Kidney (tissue), 13 donors: ENCODE measurements at regions not wholly inside any gene's neighbourhood (a gene's known extent, or its start where the extent isn't known, plus 50 kb on each side); places are given as distances from the start of the nearest gene placed in this dataset.

Experiments
- DNase-seq, 5 donors: peaks; one replicate each; pipeline ENCODE4 v3.0.0-alpha.2; 2013 to 2020
- FAIRE-seq: peaks from 2 replicates; lab custom pipeline; 2012; peaks lifted over from hg19 to GRCh38; lab: Jason Lieb, UNC
- H3K27ac ChIP-seq, 2 donors: one replicate each; pipeline ENCODE4 v1.7.0; 2013; ENCODE audit warnings: low read depth in 2 of 2, low read length in 2 of 2, inconsistent platforms in 1 of 2
- H3K27me3 ChIP-seq: one replicate; pipeline ENCODE4 v1.7.1; 2013; ENCODE audit warnings: low read length, inconsistent platforms; ENCODE audit not compliant: control insufficient read depth, insufficient read depth
- H3K36me3 ChIP-seq, 3 donors: one replicate each; pipeline versions ENCODE4 v1.7.0 to v1.7.1; 2013; ENCODE audit warnings: low read length in 3 of 3, control low read depth in 1 of 3, inconsistent platforms in 1 of 3; ENCODE audit not compliant: insufficient read depth in 3 of 3, control insufficient read depth in 2 of 3
- H3K4me1 ChIP-seq, 3 donors: one replicate each; pipeline versions ENCODE4 v1.7.0 to v1.7.1; 2013; ENCODE audit warnings: low read length in 3 of 3, inconsistent platforms in 1 of 3, low read depth in 1 of 3; ENCODE audit not compliant: control insufficient read depth in 2 of 3, insufficient read depth in 2 of 3
- H3K4me3 ChIP-seq, 3 donors: one replicate each; pipeline versions ENCODE4 v1.7.0 to v1.8.1; 2013; ENCODE audit warnings: low read length in 3 of 3, control low read depth in 1 of 3, inconsistent platforms in 1 of 3
- H3K9ac ChIP-seq, 3 donors: one replicate each; pipeline versions ENCODE4 v1.7.0 to v1.7.1; 2013; ENCODE audit warnings: low read length in 3 of 3, control low read depth in 1 of 3, inconsistent platforms in 1 of 3
- H3K9me3 ChIP-seq, 3 donors: one replicate each; pipeline versions ENCODE4 v1.7.0 to v1.7.1; 2013; ENCODE audit warnings: low read length in 3 of 3, control low read depth in 1 of 3, inconsistent platforms in 1 of 3; ENCODE audit not compliant: control insufficient read depth in 2 of 3, insufficient read depth in 1 of 3
- intact Hi-C: fragments of 100-400 bp; cut with DNase I; formaldehyde crosslinking; loops from one replicate; pipeline ENCODE4 v1.11.1; 2022
- TF ChIP-seq, protein P1 (sequence below): IDR thresholded peaks from 3 replicates; pipeline ENCODE4 v1.5.1; 2012; ENCODE audit warnings: mild to moderate bottlenecking, moderate library complexity, borderline replicate concordance; ENCODE audit not compliant: insufficient read depth; ENCODE audit errors: extremely low read depth
- donor health status: control.
- donor health status: control.
- donor health status: control.
- donor health status: control.
- donor health status: control.
- donor health status: DM: yes; HTN: yes; CAD: no.
- donor health status: Normal renal cell carcinoma (clear cell type).

- Histone ChIP-seq H3K9ac (no peak overlapping the region), H3K9me3 (no peaks in the 10 kb centered on the region), H3K27ac (no peak overlapping the region), H3K4me1 (no peaks in the 10 kb centered on the region), H3K27me3 (peaks cover 25% of the 10 kb centered on the region), H3K4me3 (no peak overlapping the region), H3K36me3 (no peaks in the 10 kb centered on the region)
- DNase-seq (peak in 1 of 5 donors; percentile 2), FAIRE-seq (no peak)
- intact Hi-C loops: no loop called here
- TF ChIP-seq, protein P1, sequence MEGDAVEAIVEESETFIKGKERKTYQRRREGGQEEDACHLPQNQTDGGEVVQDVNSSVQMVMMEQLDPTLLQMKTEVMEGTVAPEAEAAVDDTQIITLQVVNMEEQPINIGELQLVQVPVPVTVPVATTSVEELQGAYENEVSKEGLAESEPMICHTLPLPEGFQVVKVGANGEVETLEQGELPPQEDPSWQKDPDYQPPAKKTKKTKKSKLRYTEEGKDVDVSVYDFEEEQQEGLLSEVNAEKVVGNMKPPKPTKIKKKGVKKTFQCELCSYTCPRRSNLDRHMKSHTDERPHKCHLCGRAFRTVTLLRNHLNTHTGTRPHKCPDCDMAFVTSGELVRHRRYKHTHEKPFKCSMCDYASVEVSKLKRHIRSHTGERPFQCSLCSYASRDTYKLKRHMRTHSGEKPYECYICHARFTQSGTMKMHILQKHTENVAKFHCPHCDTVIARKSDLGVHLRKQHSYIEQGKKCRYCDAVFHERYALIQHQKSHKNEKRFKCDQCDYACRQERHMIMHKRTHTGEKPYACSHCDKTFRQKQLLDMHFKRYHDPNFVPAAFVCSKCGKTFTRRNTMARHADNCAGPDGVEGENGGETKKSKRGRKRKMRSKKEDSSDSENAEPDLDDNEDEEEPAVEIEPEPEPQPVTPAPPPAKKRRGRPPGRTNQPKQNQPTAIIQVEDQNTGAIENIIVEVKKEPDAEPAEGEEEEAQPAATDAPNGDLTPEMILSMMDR: no peak
These were observed 319.2 kb downstream of the IRX2 start for GRCh38 chr5:2432076-2432920.

DNA sequence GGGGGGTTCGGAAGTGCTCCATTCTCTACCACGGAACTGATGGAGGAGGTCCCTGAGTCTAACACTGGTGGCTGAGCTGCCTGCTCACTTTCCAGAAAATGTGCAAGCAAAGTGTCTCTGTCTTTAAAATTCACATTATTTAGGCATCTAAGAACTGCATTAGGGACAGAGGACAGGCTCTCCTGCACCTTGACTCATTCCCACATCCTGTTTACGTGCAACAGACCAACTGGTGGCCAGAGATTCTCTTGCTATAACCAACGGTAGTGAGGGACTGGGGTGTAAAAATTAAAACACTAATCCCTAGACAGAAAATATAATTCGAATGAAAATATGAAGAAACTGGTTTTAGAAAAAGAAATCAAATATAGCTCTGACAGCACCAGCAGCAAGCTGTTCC, 320.9 kb downstream of the IRX2 start:
- Histone ChIP-seq H3K4me3 (no peak overlapping the region), H3K36me3 (no peaks in the 10 kb centered on the region), H3K4me1 (no peaks in the 10 kb centered on the region), H3K9me3 (no peaks in the 10 kb centered on the region), H3K9ac (no peak overlapping the region), H3K27me3 (peaks cover 25% of the 10 kb centered on the region), H3K27ac (no peak overlapping the region)
- DNase-seq (no peak), FAIRE-seq (no peak)
- TF ChIP-seq, protein P1: no peak
- intact Hi-C loops: no loop called here

GRCh38 chr5:2427983-2428382, 323.5 kb downstream of the IRX2 start:
- DNase-seq: no peak
- H3K36me3 ChIP-seq: no peaks in the 10 kb centered on the region
- no peak for FAIRE-seq
- H3K27ac ChIP-seq: no peak overlapping the region
- no peaks in the 10 kb centered on the region for H3K4me1 ChIP-seq
- H3K4me3 ChIP-seq: no peak overlapping the region
- intact Hi-C loops: no loop called here
- no peak overlapping the region for H3K9ac ChIP-seq
- H3K9me3 ChIP-seq: peaks cover 0 to 7% (median 2%) of the 10 kb centered on the region in 3 donors
- peaks cover 16% of the 10 kb centered on the region for H3K27me3 ChIP-seq
- TF ChIP-seq, protein P1: no peak
